HG03571 (cell line): ENCODE measurements at regions not wholly inside any gene's neighbourhood (a gene's known extent, or its start where the extent isn't known, plus 50 kb on each side); places are given as distances from the start of the nearest gene placed in this dataset.

ENCODE experiments used
- ATAC-seq: cut with Tn5 transposase; IDR thresholded peaks from one replicate; pipeline ENCODE4 v1.9.1; 2021; ENCODE audit not compliant: unreplicated experiment

GRCh38 chr6:155968921-155969320, 513.3 kb upstream of the NOX3 start:
- ATAC-seq = no peak

GRCh38 chr6:155967322-155967721, 511.7 kb upstream of the NOX3 start:
- ATAC-seq = no peak

GRCh38 chr6:155964544-155964943, 508.9 kb upstream of the NOX3 start:
- ATAC-seq = no peak

GRCh38 chr6:155962276-155962675, 506.6 kb upstream of the NOX3 start:
- no peak for ATAC-seq

- no peak for ATAC-seq
Observed at GRCh38 chr6:155959898-155960495, 504.4 kb upstream of the NOX3 start.

- no peak for ATAC-seq
Observed at GRCh38 chr6:155958550-155958949, 502.9 kb upstream of the NOX3 start.

- ATAC-seq = no peak
Observed at GRCh38 chr6:155955038-155955437, 499.4 kb upstream of the NOX3 start.

GRCh38 chr6:155954149-155954548, 498.5 kb upstream of the NOX3 start:
- no peak for ATAC-seq

- no peak for ATAC-seq
Observed at GRCh38 chr6:155949256-155949655, 493.6 kb upstream of the NOX3 start.

GRCh38 chr6:155946860-155947259, 491.2 kb upstream of the NOX3 start:
- ATAC-seq = no peak

- ATAC-seq = no peak
Observed at GRCh38 chr6:155943635-155944034, 488.0 kb upstream of the NOX3 start.

- ATAC-seq = no peak
Observed at GRCh38 chr6:155939253-155939652, 483.6 kb upstream of the NOX3 start.

- ATAC-seq = no peak
Observed at GRCh38 chr6:155936551-155936950, 480.9 kb upstream of the NOX3 start.

- no peak for ATAC-seq
Observed at GRCh38 chr6:155936127-155936526, 480.5 kb upstream of the NOX3 start.

GRCh38 chr6:155916846-155917624, 461.4 kb upstream of the NOX3 start:
- ATAC-seq = no peak

- ATAC-seq = no peak
Observed at GRCh38 chr6:155915651-155916050, 460.0 kb upstream of the NOX3 start.

GRCh38 chr6:155913816-155914215, 458.2 kb upstream of the NOX3 start:
- ATAC-seq = no peak

- ATAC-seq = no peak
Observed at GRCh38 chr6:155909710-155910109, 454.1 kb upstream of the NOX3 start.

- no peak for ATAC-seq
Observed at GRCh38 chr6:155895641-155896040, 440.0 kb upstream of the NOX3 start.

GRCh38 chr6:155894758-155895157, 439.1 kb upstream of the NOX3 start:
- ATAC-seq = no peak

GRCh38 chr6:155894262-155894661, 438.6 kb upstream of the NOX3 start:
- ATAC-seq = no peak

GRCh38 chr6:155890409-155890808, 434.8 kb upstream of the NOX3 start:
- no peak for ATAC-seq

- ATAC-seq = no peak
Observed at GRCh38 chr6:155889410-155889809, 433.8 kb upstream of the NOX3 start.
